SW480 (cell line): ENCODE measurements at regions not wholly inside any gene's neighbourhood (a gene's known extent, or its start where the extent isn't known, plus 50 kb on each side); places are given as distances from the start of the nearest gene placed in this dataset.
"Not testable (repeated sequence)": the region's sequence is repeated elsewhere in the genome, so short reads cannot be mapped to it uniquely, and the experiment has no call there.

Experiments used
- DNase-seq: peaks from one replicate; pipeline ENCODE4 v3.0.0-alpha.2; 2016; ENCODE audit warnings: low spot score

DNA sequence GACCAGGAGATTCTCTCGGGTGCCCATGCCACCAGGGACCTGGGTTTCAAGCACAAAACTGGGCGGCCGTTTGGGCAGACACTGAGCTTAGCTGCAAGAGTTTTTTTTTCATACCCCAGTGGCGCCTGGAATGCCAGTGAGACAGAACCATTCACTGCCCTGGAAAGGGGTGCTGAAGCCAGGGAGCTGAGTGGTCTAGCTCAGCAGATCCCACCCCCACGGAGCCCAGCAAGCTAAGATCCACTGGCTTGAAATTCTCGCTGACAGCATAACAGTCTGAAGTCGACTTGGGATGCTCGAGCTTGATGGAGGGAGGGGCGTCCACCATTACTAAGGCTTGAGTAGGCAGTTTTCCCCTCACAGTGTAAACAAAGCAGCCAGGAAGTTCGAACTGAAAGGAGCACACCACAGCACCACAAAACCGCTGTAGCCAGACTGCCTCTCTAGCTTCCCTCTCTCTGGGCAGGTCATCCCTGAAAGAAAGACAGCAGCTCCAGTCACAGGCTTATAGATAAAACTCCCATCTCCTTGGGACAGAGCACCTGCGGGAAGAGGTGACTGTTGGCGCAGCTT is 157.7 kb downstream of the GIPC2 start:
- not testable (repeated sequence) for DNase-seq

DNA sequence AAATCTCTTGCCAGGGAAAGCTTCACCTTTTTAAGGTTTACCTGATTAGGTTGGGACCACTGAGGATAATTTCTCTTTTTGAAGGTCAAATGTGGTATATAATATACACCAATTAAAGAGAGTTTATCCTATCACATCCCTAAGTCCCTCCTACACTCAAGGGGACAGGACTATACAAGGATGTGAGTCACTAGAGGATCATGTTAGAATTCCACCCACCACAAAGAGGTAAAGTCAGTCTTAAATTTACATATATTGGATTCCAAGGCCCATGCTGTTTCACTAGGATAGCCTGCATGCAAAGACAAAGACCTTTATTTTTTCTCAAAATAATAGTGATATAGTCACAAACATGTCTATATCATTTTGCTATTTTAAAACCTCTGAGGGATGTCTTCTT is 164.4 kb downstream of the GIPC2 start:
- no peak for DNase-seq

DNA sequence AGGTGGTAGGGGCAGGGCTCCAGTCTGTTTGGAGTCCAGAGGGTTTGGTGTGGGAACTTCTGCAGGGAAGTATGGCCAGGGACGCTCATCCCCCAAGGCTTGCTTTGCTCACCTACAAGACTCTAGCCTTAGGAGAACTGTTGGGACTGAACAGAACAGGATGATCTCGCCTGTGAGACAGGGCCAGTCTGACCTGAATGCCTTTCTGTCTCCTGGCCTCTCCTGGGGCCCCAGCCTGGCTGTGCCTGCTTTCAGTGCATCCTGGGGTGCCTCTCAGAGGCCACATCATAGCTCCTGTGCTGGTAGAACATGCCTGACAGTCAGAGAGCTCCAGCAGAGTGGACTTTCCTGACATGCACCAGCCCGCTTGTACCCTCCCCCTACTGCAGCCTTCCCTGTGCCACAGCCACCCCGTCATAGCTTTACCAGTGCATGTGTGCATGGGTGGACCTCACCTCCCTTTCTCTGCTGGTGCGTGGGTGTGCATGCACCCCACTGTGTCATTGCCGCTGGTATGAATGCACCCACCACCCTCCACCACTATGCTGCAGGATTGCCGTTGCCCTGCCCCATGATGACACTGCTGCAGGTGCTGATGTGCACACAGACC is 165.8 kb downstream of the GIPC2 start:
- no peak for DNase-seq

GRCh38 chr1:78214334-78214733 is 168.6 kb downstream of the GIPC2 start:
- DNase-seq, result no peak

DNA sequence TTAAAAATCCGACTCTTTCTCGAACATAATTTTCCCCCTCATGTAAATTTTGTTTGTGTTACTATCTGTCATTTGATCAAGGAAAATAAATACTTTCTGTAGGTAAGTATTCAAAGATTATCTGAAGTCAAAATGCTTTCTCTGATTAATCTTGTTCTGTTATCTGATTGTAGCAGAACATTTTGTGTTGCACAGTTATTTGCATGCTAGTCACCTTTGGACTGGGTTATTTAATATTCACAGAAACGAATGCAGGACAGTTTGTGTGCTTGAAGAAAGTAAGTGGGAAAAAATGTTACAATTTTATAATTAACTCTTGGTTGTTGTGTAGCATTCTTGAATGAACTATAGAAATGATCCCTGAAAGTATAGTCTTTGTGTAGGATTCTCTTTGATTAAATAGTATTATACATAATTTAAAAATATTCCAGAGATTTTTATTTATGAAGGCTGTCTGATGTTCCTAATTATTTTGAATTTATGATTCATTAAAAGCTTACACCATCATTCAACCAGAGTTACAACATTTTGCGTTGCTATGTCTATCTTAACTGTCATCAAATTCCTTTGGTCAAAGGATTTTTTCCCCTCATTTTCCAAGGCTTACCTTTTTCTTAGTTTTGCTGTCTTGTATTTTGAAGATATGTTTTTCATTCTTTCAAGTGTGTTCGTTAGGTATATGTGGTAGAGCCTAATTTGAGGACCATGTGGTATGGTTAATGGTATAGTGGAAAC is 176.6 kb downstream of the GIPC2 start:
- DNase-seq, result no peak

- DNase-seq, result no peak
These were observed 177.2 kb downstream of the GIPC2 start for GRCh38 chr1:78222960-78223358.

DNA sequence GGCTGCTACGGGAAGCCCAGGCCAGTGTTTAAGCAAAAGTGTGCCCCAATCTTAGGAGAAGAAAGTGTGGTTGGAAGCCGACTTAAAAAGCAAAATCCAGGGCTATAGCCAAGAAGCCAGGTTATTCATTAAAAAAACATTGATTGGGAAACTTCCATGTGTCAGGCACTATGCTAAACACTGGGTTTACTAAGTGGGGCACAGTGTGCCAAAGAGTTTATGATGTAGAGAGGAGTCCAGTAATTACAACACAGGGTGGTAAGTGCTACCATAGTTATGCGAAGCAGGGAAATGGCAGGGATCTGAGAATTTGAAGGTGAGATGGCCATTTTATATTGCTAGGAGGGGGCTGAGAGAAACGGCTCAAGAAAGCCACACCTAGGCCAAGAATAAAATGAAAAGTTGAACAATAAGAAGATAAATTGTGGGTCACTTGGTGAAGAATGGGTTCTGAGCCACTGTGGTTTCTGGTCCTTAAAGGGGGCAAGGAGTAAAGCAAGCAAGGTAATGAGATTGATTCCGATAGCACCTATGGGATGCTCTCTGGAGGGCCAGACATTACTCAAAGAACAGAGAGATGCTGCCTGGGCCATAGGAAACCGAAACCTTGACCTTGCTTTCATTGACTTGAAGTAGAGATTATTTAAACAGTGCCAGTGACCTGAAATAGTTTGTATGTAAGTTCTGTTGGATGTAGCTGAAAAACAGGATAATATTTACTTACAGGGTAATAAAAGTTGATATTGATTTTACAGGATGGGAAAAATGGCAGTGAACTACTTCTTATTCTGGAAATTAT is 177.8 kb downstream of the GIPC2 start:
- no peak for DNase-seq

DNA sequence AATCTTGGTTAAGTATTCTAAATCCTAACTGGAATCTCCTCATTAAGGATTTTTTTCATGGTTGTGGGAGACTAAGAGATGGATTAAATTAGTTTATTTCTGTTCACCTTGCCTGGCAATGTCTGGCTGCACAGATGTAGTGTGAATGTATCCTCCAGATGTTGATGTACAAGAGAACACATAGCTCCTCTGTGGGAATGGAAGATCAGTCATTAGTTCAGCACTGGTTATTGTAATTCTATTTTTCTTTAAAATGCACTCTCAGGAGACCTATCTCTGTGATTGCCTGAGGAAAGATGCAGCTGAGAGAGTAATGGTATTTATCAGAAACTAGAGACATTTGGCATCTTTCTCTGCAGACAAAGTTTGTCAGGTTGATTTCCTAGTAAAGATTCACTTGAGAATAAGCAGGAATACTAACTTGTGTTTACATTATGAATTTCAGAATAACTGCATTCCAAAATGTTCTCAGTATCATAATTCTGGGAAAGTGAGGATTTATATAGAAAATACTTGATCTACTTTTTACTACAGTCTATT is 178.6 kb downstream of the GIPC2 start:
- DNase-seq, result no peak

DNA sequence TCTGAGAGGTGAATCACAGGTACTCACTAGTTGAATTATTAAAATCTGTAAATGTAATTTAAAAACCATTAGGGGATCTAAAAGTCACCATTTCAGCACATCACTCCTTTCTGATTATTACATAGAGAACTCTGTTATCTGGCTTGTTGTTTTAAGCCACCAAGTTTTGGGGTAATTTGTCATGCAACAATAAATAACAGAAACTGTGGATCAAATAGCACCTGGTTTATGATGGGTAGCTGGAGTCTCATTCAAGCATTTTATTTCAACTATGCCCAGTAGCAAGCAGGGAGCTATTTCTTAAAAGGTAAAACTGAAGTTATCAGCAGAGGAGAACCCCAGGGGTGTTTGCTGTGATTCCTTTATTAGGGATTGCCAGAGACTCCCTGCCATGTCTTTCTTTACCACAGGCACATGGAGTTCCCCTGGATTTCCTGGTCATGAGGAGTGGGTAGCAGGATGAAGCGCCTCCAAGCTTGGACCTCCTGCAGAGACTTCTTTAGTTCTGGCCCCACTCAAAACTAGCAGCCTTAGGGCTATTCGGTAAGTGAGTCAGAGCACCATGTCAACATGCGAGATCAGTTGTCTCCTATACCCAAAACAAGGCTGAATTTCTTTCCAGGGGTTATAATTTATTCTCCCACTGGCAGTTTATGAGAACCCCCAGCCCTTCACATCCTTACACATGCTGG is 179.2 kb downstream of the GIPC2 start:
- no peak for DNase-seq

DNA sequence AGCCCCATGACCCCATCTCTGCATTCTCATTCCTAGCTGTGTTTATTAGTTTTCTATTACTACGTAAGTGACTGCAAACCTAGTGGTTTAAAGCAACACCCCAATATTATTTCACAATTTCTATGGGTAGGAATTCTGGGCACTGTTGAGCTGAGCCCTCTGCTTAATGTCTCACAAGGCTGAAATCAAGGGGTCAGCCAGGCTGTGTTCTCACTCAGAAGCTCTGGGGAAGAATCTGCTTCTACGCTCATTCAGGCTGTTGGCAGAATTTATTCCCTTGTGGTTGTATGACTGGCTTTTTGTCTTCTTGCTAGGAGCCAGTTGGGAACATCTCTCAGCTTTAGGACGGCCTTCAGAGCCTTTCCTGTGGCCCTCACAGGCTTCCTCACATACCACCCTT is 181.0 kb downstream of the GIPC2 start:
- no peak for DNase-seq

- no peak for DNase-seq
These were observed 182.2 kb downstream of the GIPC2 start for GRCh38 chr1:78227705-78228635.

DNA sequence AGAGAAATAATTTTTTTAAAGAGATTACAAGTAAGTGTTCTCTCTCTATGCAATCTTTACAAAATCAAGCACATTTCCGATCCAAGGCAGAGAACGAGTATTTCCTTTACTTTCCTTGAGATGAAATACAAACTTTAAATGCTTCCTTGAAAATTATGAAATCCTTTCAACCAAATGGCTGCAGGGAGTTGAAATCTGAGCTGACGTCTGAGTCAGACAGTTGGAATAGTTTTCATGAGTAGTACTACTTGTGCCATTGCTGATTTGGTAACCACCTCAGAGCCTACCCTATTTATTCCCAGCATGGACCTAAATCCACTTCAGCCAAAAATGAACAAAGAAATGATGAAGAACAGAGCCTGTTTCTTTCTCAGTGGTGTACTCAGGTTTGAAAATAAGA is 183.6 kb downstream of the GIPC2 start:
- DNase-seq, result no peak

GRCh38 chr1:78231477-78231876 is 185.7 kb downstream of the GIPC2 start:
- no peak for DNase-seq

GRCh38 chr1:78231894-78232293 is 186.1 kb downstream of the GIPC2 start:
- no peak for DNase-seq

DNA sequence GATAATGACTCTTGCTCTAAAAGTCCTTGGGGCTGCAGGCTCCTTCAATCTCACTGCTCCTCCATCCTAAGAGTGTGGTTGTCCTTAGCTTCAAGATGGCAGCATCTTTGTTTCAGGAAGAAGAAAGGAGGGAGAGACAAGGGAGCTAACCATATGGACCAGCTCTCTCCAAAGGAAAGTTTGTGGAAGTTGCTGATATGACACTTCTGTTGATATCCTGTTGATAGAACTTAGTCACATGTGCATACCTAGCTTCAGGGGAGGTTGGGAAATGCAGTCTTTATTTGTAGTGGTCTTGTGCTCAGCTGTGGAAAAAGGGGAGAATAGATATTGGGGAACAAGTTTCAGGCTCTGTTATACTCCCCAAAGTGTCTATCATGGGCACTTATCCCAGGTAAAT is 186.9 kb downstream of the GIPC2 start:
- no peak for DNase-seq

- no peak for DNase-seq
These were observed 188.7 kb downstream of the GIPC2 start for GRCh38 chr1:78234496-78234895.

DNA sequence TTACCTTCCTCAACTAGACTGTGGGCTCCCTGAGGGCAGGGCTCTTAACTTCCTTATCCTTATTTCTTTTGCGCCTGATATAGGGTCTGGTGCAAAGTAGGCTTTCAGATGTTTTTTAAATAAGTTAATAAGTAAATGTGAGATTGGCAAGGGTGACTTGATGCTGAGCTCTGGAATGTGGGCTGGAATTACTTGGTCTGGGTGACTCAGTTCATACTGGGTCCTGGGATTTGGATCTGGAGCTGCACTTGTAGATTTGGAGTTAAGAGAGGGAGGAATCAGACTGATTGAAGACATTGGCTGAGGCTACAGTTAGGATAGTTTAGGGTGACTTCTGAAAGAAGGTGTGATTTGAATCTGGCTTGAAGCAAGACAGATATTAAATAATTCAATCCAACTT is 190.9 kb downstream of the GIPC2 start:
- no peak for DNase-seq

GRCh38 chr1:78237364-78237916 is 191.7 kb downstream of the GIPC2 start:
- DNase-seq, result no peak

DNA sequence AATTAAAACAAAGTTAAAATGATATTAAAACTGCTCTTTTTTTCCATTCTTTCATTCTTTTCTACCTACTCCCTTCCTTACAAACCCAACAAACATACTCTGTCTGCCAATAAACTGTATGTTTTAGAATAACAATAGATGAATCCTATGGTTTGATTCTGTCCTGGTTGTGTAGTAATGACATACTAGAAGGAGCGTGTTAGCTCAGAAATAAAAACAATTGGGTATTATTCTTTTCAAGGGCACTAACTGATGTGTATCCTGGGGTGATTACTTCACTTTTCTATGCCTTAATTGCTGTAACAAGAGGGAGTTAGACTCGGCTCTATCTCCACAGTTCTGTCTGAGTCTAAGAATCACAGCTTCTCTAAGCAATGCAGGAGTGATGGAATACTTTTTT is 194.4 kb downstream of the GIPC2 start:
- DNase-seq, result no peak

DNA sequence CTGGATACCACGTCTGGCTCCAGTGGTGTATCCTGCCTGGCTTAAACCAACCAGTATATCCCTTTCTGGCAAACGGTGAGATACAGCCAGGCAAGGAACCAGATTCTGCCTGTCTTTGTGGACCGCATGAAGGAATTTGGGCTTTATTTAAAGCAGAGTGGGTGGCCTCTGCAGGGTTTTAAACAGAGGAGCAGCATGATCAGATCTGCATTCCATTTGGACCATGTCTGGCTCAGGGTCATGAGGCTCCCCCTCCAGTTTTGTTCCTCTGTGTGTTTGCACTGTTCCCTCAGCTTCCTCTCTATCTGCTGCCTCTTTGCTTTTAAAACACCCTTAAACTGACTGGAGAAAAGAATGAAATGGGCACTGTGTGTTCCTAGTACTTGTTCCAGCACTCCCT is 195.0 kb downstream of the GIPC2 start:
- no peak for DNase-seq

DNA sequence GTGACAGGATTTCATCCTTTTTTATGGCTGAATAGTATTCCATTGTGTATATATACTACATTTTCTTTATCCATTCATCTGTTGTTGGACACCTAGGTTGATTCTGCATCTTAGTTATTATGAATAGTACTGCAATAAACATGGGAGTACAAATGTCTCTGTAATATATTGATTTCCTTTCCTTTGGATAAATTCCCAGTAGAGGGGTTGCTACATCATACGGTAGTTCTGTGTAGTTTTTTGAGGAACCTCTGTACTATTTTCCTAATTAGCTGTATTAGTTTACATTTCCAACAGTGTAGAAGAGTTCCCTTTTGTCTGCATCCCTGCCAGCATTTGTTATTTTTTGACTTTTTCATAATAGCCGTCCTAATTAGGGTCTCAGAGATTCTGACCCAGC is 201.3 kb downstream of the GIPC2 start:
- no peak for DNase-seq
